DMS153 (cell line): ENCODE measurements at regions not wholly inside any gene's neighbourhood (a gene's known extent, or its start where the extent isn't known, plus 50 kb on each side); places are given as distances from the start of the nearest gene placed in this dataset.
"Not testable (repeated sequence)": the region's sequence is repeated elsewhere in the genome, so short reads cannot be mapped to it uniquely, and the experiment has no call there.

ENCODE experiments used
- DNase-seq: peaks from one replicate; lab custom pipeline; 2025; lab: John Stamatoyannopoulos, UW

GRCh38 chr10:57689596-57690297, 577.9 kb downstream of the IPMK start:
- DNase-seq, result peak; percentile 80

GRCh38 chr10:57679916-57680315, 587.8 kb downstream of the IPMK start:
- no peak for DNase-seq

- DNase-seq, result no peak
Observed at GRCh38 chr10:57675125-57675524, 592.6 kb downstream of the IPMK start.

GRCh38 chr10:57673446-57673960, 594.2 kb downstream of the IPMK start:
- no peak for DNase-seq

- no peak for DNase-seq
Observed at GRCh38 chr10:57664815-57665214, 602.9 kb downstream of the IPMK start.

- no peak for DNase-seq
Observed at GRCh38 chr10:57663401-57663800, 604.3 kb downstream of the IPMK start.

GRCh38 chr10:57661206-57661605, 606.5 kb downstream of the IPMK start:
- no peak for DNase-seq

- peak; percentile 18 for DNase-seq
Observed at GRCh38 chr10:57657164-57657765, 610.4 kb downstream of the IPMK start.

- no peak for DNase-seq
Observed at GRCh38 chr10:57654856-57655255, 612.8 kb downstream of the IPMK start.

- not testable (repeated sequence) for DNase-seq
Observed at GRCh38 chr10:57645108-57645507, 622.6 kb downstream of the IPMK start.

GRCh38 chr10:57638411-57638810, 629.3 kb downstream of the IPMK start:
- DNase-seq, result no peak

- DNase-seq, result no peak
Observed at GRCh38 chr10:57628592-57629284, 639.0 kb downstream of the IPMK start.

- no peak for DNase-seq
Observed at GRCh38 chr10:57627642-57628178, 640.0 kb downstream of the IPMK start.

- DNase-seq, result no peak
Observed at GRCh38 chr10:57624856-57625592, 642.7 kb downstream of the IPMK start.

- DNase-seq, result no peak
Observed at GRCh38 chr10:57624066-57624465, 643.6 kb downstream of the IPMK start.

- DNase-seq, result no peak
Observed at GRCh38 chr10:57621466-57621865, 646.2 kb downstream of the IPMK start.

GRCh38 chr10:57605948-57606485, 661.7 kb downstream of the IPMK start:
- DNase-seq, result no peak

GRCh38 chr10:57599440-57599839, 668.3 kb downstream of the IPMK start:
- no peak for DNase-seq

GRCh38 chr10:57593983-57594573, 673.6 kb downstream of the IPMK start:
- DNase-seq, result no peak

- DNase-seq, result peak; percentile 63
Observed at GRCh38 chr10:57579926-57580325, 687.8 kb downstream of the IPMK start.

- DNase-seq, result no peak
Observed at GRCh38 chr10:57562211-57562610, 705.5 kb downstream of the IPMK start.
